NCI-H748 (cell line): ENCODE measurements at regions not wholly inside any gene's neighbourhood (a gene's known extent, or its start where the extent isn't known, plus 50 kb on each side); places are given as distances from the start of the nearest gene placed in this dataset.
A peak's percentile ranks its signal among the peaks of the same experiment; 100 is the strongest.

Experiments
- DNase-seq: peaks from one replicate; lab custom pipeline; 2025; ENCODE audit not compliant: unreplicated experiment; lab: John Stamatoyannopoulos, UW

- no peak for DNase-seq
These were observed 407.8 kb upstream of the CDH2 start for GRCh38 chr18:28584731-28585130.

GRCh38 chr18:28582724-28583123 lies 405.8 kb upstream of the CDH2 start:
- DNase-seq, result peak; percentile 80

GRCh38 chr18:28581521-28582071 lies 404.7 kb upstream of the CDH2 start:
- peak; percentile 92 for DNase-seq

GRCh38 chr18:28576941-28577340 lies 400.0 kb upstream of the CDH2 start:
- DNase-seq, result no peak

- no peak for DNase-seq
These were observed 398.2 kb upstream of the CDH2 start for GRCh38 chr18:28575123-28575522.

- DNase-seq, result no peak
These were observed 397.2 kb upstream of the CDH2 start for GRCh38 chr18:28574175-28574574.

GRCh38 chr18:28571929-28572328 lies 395.0 kb upstream of the CDH2 start:
- DNase-seq, result no peak

GRCh38 chr18:28560331-28560730 lies 383.4 kb upstream of the CDH2 start:
- DNase-seq, result no peak

- no peak for DNase-seq
These were observed 382.6 kb upstream of the CDH2 start for GRCh38 chr18:28559511-28559910.

- DNase-seq, result no peak
These were observed 365.0 kb upstream of the CDH2 start for GRCh38 chr18:28541934-28542333.

GRCh38 chr18:28541276-28541930 lies 364.5 kb upstream of the CDH2 start:
- DNase-seq, result no peak

- DNase-seq, result no peak
These were observed 352.7 kb upstream of the CDH2 start for GRCh38 chr18:28529644-28530043.

- DNase-seq, result no peak
These were observed 349.3 kb upstream of the CDH2 start for GRCh38 chr18:28526196-28526595.

GRCh38 chr18:28523758-28524475 lies 347.0 kb upstream of the CDH2 start:
- no peak for DNase-seq

GRCh38 chr18:28522236-28522635 lies 345.3 kb upstream of the CDH2 start:
- DNase-seq, result no peak

- DNase-seq, result no peak
These were observed 343.1 kb upstream of the CDH2 start for GRCh38 chr18:28519997-28520396.

GRCh38 chr18:28514699-28515098 lies 337.8 kb upstream of the CDH2 start:
- DNase-seq, result no peak

GRCh38 chr18:28512357-28512756 lies 335.4 kb upstream of the CDH2 start:
- DNase-seq, result no peak

- no peak for DNase-seq
These were observed 334.5 kb upstream of the CDH2 start for GRCh38 chr18:28511413-28511821.

- no peak for DNase-seq
These were observed 333.3 kb upstream of the CDH2 start for GRCh38 chr18:28510210-28510609.

- no peak for DNase-seq
These were observed 327.1 kb upstream of the CDH2 start for GRCh38 chr18:28504066-28504465.

- no peak for DNase-seq
These were observed 317.2 kb upstream of the CDH2 start for GRCh38 chr18:28494151-28494550.
